Activated T-helper 9 cell treated with anti-CD3 and anti-CD28 coated beads, Interleukin-2, amount 50 U/mL, for 16 hours (primary cell): ENCODE measurements at regions not wholly inside any gene's neighbourhood (a gene's known extent, or its start where the extent isn't known, plus 50 kb on each side); places are given as distances from the start of the nearest gene placed in this dataset.

Experiments used
- DNase-seq: peaks from one replicate; pipeline ENCODE4 v3.0.0-alpha.2; 2020; ENCODE audit warnings: low read depth

DNA sequence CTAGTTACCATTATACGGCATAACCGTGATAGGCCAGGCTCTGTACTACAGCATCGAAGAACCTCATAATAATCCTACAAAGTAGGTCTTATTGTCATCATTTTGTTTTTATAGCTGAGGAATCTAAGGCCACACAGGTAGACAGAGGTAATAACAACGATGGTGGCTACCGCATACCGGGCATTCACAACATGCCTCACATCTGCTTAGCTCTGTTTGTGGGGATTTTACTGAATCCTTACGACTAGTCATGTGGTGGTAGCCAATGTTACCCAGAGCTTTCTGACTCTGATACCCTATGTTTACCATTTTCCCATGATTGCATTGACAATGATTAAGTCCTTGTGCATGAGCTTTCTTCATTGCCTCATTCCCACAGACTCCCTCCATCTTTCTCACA, 269.4 kb downstream of the TCF7L2 start:
- no peak for DNase-seq

DNA sequence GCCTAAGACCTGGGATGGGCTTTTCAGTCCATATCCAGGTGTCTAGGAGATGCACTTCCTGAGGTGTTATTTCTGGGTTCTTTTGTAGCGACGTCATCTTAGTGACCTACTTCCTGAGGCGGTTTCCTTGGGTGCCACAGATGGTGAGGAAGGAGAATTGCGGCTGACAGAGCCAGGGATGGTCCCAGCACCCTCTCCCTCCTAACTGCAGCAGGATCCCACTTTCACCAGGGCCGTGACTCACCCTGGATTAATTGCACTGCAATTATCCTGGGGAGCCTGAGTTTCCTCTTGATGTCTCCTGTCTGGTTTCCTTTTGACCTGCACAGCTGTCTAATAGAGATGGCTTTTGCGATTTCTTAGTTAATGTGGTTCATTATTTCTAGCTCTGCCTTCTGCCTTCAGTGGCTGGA, 271.7 kb downstream of the TCF7L2 start:
- DNase-seq: no peak

- no peak for DNase-seq
These were observed 272.2 kb downstream of the TCF7L2 start for GRCh38 chr10:113222207-113222606.

- DNase-seq: no peak
These were observed 275.3 kb downstream of the TCF7L2 start for GRCh38 chr10:113225364-113225763.

- no peak for DNase-seq
These were observed 275.9 kb downstream of the TCF7L2 start for GRCh38 chr10:113225903-113226302.

DNA sequence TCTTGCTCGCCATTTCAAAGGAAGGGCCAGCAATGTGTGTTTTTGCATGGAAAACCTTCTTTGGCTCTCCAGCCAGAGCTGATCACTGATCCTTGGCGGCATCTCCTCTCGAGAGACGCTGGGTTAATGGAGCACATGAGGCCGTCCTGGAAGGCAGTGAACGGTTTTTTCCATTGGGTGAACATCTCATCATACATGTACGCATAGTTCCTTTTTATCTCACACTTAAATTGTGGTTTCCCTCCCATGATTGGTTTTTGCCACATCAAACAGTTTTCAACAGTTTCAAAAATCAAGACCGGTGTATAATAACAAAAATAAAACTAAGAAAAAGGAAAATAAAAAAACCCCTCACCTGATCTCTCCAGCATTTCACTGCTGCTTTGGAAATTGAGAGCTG, 276.4 kb downstream of the TCF7L2 start:
- DNase-seq: no peak

GRCh38 chr10:113226831-113227445, 276.9 kb downstream of the TCF7L2 start:
- DNase-seq: no peak

- DNase-seq: no peak
These were observed 278.5 kb downstream of the TCF7L2 start for GRCh38 chr10:113228530-113228929.

GRCh38 chr10:113230011-113230610, 280.1 kb downstream of the TCF7L2 start:
- no peak for DNase-seq

- DNase-seq: no peak
These were observed 283.0 kb downstream of the TCF7L2 start for GRCh38 chr10:113232928-113233511.

- DNase-seq: no peak
These were observed 284.4 kb downstream of the TCF7L2 start for GRCh38 chr10:113234481-113234880.

DNA sequence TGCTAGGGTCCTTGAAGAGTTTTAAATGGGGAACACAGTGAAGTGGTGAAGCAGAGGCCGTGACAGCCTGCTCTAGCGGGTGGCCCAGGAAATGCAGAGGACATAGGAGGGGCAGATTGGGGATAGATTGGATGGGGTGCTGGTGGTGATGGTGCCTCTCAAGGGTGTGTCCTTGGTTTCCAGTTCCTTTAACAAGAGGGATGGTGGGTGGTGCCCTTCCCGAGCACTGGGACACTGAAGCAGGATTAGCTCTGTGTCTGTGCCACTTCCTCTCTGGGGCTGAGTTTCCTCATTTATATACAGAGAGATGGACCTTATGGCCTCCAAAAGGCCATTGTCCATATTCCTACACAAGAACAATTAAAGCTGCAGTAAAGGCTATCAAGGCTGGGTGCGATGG, 285.5 kb downstream of the TCF7L2 start:
- DNase-seq: no peak

GRCh38 chr10:113236998-113237397, 287.0 kb downstream of the TCF7L2 start:
- DNase-seq: no peak

GRCh38 chr10:113239566-113240350, 289.7 kb downstream of the TCF7L2 start:
- DNase-seq: no peak

DNA sequence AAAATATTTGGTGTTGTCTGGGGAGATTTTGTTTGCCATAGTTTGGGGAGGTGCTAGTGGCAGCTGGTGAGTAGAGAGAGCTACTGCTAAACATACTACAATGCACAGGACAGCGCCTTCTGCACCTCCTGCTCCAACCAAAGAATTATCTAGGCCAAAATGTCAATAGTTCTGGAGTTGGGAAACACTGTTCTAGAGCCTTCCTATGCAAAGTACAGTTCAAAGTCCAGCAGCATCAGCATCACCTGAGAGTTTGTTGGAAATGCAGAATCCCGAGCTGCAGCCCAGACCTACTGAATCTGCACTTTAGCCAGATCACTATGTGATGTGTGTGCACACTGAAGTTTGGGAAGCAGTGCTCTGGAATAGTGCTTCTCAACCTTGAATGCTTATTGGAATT, 290.7 kb downstream of the TCF7L2 start:
- no peak for DNase-seq

DNA sequence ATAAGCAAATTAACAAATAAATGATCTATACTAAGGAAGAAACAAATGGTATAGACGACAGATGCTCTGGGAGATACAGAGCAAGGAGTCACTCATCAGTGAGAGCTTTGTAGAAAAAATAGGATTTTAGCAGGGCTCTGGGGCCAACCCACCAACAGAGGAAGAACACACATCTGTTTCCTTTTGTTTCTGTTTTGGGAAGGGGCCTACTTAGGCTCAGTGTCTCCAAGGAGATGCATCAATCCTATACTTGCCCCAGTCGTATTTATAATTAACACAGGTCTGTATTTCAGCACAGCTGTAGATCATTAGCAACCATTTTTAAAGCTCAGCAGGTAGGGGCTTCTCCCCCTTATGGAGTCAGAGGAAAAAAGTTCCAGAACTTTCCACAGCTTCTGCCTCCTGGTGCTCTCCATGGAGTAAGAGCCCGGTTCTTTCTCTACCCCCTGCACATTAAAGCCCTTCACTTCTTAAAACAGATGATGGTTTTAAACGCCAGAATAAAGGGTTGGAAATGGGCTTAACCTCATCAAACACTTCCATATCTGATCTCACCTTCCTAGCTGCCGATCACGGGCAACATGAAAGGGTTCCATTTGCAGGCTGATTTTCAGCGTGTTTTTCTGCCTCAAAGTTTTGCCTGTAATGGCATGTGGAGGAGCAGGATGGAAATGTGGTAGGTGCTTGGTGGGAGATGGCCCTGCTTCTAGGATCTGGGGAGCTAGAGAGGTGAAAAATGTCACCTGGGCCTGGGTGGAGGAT, 291.7 kb downstream of the TCF7L2 start:
- DNase-seq: no peak

- DNase-seq: no peak
These were observed 293.3 kb downstream of the TCF7L2 start for GRCh38 chr10:113243311-113243710.

DNA sequence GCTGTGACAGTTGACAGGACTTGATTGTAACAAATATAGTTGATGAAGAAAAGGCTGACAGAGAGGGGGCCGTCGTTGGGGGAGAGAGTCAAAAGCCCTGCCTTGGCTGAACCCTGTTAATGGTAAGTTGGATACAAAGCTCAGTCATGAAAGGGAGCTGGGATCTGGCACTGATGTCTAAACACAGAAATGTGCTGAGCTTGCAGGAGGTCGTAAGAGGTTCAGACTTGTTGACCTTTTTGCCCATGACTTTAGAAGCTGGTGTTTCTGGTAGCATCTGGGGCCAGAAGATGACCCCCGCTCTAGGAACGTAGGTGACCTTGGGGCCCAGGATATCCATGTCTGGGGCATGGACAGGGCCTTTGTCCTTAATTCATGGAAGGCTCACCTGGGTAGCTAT, 294.7 kb downstream of the TCF7L2 start:
- DNase-seq: no peak

- no peak for DNase-seq
These were observed 295.2 kb downstream of the TCF7L2 start for GRCh38 chr10:113245286-113245685.

DNA sequence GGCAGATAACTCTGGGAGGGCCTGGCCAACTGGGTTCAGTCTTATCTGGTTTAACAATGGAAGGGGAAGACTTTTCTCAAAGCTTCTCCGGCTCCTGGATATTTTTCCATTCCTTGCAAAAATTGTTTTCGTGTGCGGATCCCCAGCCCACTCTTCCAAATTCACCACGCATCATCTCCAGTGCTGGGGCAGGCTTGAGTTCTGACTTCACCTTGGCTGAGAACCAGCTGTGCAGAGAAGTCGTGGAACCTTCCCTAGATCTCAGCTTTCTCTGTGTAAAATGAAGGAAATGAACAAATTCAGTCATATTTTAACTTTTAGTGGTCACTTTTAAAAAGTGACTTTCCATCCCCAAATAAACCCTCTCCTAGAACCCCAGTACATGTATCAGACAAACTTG, 297.0 kb downstream of the TCF7L2 start:
- no peak for DNase-seq

- no peak for DNase-seq
These were observed 299.9 kb upstream of the HABP2 start for GRCh38 chr10:113252650-113253618.
